Right renal cortex interstitium (tissue), 3 donors: ENCODE measurements at regions not wholly inside any gene's neighbourhood (a gene's known extent, or its start where the extent isn't known, plus 50 kb on each side); places are given as distances from the start of the nearest gene placed in this dataset.

Experiments used
- DNase-seq, 3 donors: peaks; one replicate each; pipeline ENCODE4 v3.0.0-alpha.2; 2013; ENCODE audit warnings: low read depth in 3 of 3, low spot score in 2 of 3

DNA sequence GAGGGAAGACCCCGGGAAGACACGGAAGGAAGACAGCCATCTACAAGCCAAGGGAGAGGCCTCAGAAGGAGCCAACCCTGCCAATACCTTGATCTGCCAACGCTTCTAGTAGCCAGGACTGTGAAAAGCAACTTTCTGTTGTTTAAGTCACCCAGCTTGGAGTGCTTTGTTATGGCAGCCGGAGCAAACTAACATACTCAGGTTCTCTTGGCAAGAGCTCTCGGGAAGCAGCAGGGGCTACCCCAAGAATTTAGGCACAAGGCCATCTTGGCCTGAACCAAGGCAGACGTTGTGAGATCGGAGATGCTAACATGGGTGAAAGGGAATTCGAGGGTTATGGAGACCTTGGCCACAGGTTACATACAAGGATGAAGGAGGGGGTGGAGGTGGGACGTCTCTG lies 78.6 kb upstream of the KLHL29 start:
- no peak for DNase-seq

DNA sequence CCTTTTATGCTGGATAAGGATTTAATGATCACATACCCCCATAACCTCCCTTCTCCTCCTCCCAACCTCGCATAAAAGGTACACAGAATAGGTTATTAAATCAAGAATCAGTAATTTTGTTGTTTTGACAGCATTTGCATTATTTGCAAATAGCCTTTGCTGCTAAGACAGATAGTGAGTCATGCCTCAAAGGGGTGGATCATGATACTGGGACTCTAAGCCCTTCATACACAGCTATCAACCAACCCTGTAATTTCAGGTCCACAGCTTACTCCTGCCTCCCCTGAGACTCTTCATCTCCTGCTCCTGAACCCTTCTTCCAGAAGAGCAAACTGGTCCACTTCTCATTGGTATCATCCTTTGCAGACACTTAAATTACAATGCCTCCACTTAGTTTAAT lies 73.8 kb upstream of the KLHL29 start:
- DNase-seq = no peak

DNA sequence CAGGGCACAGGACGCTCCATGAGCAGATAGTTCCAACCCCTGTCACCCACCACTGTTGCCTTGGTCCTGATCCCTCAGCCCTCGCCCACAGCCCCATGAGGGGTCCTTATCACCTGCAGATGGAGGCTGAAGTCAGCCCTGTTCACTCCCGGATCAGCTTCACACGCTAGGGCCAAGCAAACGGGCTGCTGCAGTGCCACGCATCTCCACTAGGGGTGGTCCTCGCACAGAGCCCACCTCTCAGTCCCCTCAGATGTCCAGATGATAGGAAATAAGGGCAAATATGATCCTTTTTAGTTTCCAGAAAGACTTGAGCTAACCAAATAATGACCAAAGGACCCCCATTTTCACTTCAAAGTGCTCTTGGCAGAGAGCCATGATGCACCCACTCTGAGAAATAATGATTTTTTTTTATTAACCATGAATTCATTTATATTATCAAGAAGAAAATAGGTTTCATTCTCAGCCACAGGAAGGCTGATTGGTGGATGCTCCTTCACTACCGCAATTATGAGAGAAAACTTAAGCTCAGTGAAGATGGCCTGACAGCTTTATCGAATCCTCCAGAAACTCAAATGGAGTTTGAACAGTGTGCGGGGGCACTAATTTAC lies 71.9 kb upstream of the KLHL29 start:
- DNase-seq = no peak

DNA sequence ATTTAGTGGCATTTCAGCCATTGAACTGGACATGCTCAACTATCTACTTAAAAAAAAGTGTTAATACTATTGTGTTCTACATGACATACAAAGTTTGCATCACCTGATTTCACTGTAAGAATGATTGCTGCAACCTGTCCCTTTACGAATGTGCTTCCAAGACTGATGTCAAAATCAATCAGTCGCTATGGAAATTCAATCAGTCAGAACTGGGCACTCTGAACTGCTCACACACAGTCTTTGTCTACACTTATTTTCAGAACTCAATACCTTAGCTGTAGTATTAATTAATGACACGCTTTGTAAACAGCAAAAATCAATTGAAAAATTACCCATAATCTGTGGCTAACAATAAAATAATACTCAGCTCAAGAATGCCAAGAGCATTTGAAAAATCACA lies 70.3 kb upstream of the KLHL29 start:
- DNase-seq = no peak

DNA sequence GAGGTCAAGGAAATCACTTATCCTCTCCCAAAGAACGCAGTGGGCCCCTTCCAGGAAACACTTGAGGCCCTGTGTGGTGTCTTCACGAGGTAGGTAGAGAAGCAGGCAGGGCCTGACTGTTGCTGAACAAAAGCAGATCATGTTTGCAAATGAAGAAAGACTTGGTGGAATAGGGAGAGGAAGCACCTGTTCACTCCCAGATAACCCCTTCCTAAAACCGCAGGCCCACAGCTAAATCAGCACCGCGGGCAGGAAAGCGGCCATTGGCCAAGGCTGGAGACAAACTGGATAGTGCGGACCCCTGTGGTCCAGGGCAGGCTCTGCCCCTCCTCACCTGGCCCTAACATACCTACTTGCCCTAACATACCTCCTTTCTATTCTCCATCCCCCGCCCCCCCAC lies 64.9 kb upstream of the KLHL29 start:
- DNase-seq = no peak

DNA sequence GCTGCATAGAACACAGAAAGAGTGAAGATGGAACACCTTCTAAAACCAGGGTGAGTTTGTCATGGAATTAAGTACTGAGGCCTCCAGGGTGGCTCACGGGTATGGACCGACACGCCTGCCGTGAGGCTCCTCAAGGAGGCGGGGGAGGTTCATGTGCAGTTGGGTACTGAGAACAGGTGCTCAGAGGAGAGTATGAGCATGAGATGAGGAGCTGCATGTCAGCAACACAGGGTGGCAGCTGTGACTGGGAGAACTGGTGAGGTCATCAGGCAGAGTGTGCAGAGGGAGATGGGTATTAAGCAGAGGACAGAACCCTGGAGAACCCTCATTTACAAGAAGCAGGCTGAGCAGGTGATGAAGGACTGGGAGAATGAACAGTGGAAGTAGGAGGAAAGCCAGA lies 63.2 kb upstream of the KLHL29 start:
- no peak for DNase-seq

DNA sequence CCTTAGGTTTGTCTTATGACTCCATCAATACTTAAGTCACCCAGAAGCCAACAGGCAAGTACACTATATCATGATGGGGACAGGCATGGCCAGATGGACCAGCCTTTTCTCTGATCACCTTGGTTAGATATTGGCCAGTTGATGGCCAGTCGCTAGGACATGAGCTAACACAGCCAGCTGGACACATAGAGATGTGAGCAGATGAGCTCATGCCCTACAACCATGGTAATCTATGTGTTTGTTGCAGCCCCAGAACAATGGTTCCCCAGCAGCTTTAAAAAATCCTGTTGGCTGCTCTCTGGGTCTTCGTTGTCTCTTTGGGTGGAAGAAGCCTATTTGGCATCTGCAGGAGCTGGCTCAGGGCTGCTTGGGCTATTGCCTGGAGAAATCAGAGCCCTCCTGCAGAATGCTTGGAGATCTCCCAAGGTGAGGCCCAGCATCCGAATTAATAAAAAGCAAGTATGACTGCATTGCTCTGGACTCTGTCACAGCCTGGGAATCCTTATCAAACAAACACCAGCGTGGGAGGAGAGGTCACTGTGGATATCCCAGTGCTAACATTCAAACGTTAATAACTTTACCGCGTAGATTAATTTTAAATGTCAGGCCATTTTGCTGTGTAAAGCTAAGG lies 62.3 kb upstream of the KLHL29 start:
- no peak for DNase-seq

DNA sequence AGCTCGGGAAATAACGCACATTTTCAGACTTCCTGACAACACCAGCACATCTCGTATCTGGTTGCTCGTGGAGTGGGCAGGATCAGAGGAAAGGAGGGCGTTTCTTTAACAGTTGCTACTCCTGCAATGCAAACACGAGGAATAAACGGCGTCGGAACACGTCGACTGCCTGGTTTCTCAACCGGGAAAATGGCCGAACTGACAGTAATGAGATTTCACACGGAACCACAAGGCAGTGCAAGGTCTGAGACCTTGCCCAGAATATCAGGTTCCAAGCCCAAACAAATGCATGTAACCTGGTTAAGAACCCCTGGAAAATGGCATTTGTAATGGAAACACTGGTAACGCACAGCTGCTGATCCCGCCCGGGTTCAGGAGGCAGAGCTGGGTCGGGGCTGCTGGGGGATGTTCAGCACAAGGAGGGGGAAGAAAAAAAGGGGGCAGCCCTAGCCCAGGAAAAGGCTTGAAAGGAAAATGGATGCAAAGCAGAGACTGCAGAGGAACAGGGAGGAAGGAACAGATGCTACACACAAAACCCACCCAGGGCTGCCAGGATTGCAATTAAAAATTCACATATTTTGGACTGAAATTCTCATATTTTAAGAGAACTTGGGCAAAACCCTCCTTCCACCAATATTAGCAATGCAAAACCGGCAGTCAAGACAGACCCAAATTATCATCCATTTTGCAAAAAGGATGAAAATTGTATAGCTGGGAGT lies 61.6 kb upstream of the KLHL29 start:
- no peak for DNase-seq

DNA sequence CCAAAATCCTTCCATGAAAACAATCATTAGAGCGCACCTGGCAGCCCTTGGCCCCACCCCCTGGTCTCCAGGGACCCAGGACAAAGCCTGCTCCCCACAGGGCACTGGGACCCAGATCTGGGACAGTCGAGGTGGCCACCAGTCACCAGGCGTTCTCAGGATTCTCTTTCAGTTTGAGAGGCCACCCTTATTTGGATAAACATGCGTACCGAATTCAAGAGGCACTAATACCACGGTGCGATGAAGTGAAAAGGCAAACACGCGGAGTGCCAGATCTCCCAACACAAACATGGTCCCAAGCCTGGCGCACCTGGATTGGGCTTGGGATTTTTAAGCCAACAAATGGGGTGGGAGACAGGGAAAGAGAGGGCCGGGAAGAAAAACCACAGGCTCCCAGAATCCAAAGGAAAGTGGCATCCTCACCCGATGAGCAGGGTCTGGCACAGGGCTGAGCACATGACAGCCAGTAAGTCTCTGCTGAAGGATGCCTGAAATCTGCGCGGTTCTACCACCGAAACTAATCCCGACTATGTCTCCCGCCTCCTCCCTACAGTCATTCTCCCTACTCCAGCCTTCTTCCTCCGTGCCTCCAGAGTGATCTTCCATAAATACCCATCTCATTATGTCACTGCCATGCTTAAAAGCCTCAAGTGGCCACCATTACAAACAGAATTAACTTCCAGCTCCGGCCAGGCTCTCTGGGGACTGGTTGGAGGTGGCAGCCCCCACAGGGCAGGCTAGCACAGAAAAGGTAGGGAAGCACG lies 60.9 kb upstream of the KLHL29 start:
- no peak for DNase-seq

DNA sequence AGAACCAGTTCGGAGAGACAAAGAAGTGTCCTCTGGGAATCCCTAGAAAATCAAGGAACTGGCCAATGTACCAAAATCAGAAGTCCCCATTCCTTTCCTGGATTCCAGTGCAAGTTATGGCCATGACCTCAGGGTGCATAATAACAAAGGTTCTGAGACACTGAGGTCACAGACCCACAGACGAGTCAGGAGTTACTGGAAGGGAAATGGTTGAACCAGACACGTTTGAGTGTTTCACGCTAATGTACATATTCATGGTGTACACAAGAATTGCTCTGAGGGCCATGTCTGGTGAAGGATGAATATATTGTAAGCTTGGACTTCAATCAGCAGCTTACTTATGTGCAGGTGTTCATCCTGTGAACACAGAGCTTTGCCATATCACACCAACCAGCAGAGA lies 58.6 kb upstream of the KLHL29 start:
- DNase-seq = no peak

DNA sequence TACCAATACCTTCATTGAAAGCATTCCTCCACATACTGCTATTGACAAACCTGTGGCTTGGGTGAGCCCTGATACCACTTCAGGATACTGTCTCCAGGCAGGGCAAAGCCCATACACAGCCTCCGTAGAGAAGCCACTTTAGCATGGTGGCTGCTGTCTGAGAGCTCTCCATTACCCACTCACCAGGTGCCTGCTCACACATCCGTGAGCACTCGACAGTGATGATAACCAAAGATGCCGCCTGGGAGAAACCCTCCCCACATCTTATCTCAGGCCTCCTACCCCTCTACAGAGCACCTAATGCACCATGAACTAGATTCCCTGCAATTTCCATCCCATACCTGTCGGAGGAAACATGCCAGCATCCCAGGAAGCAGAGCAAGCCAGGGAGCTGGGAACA lies 57.6 kb upstream of the KLHL29 start:
- DNase-seq = no peak

DNA sequence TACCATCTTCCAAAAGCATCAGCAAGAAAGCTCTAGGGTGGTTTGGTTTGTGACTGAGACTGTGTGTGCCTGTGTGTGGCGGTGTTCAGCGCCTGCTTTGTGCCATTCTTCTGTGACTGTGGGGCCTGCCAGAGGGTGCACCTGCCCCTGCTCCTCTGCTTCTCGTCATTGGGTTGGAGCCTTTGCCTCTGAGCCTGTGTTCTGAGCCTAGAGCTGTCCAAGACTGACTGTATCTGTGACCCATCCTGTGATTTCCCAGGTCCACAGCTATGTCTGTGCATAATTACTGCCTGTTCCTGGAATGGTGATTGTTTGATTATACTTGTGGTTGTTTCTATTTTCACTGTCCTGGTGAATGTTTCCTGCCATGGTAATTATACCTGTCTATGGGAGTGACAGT lies 57.1 kb upstream of the KLHL29 start:
- DNase-seq = no peak

DNA sequence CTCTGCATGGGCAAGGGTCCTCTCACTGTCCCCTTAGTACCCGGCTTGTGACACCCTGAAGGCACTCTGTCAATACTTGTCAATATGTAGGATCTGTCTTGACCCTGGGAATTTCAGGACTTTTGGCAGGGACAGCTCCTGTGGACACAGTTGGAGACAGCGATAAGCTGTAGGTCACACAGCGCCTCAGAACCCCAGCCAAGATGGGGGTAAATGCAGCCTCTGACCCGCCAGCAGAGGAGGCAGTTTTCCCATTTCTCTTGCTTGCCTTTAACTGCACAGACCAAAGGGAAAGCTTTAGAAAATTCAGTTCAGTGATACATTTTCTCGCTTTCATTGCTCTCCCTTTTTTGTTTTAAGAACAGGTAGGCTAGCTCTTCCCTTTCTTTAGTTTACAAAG lies 54.8 kb upstream of the KLHL29 start:
- no peak for DNase-seq
